SK-N-SH (cell line): ENCODE measurements at regions not wholly inside any gene's neighbourhood (a gene's known extent, or its start where the extent isn't known, plus 50 kb on each side); places are given as distances from the start of the nearest gene placed in this dataset.

Experiments used
- CTCF ChIA-PET: fragments of 300-600, 350-600 bp; formaldehyde crosslinking; extraction: SDS; loops from one replicate; lab custom pipeline; 2021; lab: Yijun Ruan, JAX
- POLR2A ChIA-PET: fragments of 350-600 bp; sonication (Branson Sonifier 250); formaldehyde crosslinking; extraction: SDS; loops from one replicate; lab custom pipeline; 2020; ENCODE audit warnings: antibody characterized with exemption, inconsistent platforms; lab: Yijun Ruan, JAX
- DNase-seq: peaks from one replicate; pipeline ENCODE4 v3.0.0; 2012
- H2AFZ ChIP-seq: fragments of 200-600 bp; sonication (generic); 2 replicates; pipeline ENCODE4 v1.8.1; 2016; ENCODE audit warnings: antibody characterized with exemption, mild to moderate bottlenecking, low read depth
- H3F3A ChIP-seq: fragments of 200-600 bp; sonication (generic); replicated peaks from 2 replicates; pipeline ENCODE3; 2016; ENCODE audit warnings: antibody characterized with exemption, mild to moderate bottlenecking; ENCODE audit not compliant: insufficient read depth
- H3K27ac ChIP-seq, 2 experiments: fragments of 200-500 bp in 1 of 2; fragments of 200-600 bp in 1 of 2; sonication (Bioruptor generic) in 1 of 2; sonication (generic), shearing (Covaris generic) in 1 of 2; 2 replicates each; pipeline versions ENCODE4 v1.5.1 to v1.6.1; 2014 to 2016; ENCODE audit warnings: low read depth in 2 of 2, inconsistent platforms in 1 of 2, low read length in 1 of 2, mild to moderate bottlenecking in 1 of 2, mixed read lengths in 1 of 2
- H3K27me3 ChIP-seq: fragments of 200-600 bp; sonication (generic), shearing (Covaris generic); 2 replicates; pipeline ENCODE4 v1.6.1; 2016; ENCODE audit warnings: mixed run types; ENCODE audit not compliant: insufficient read depth
- H3K36me3 ChIP-seq, 2 experiments: fragments of 200-500 bp in 1 of 2; fragments of 200-600 bp in 1 of 2; sonication (Bioruptor generic) in 1 of 2; sonication (generic) in 1 of 2; replicated peaks in 1 of 2; 2 replicates each; pipeline versions ENCODE3 to v1.5.1; 2014 to 2016; ENCODE audit warnings: low read length in 1 of 2, mild to moderate bottlenecking in 1 of 2; ENCODE audit not compliant: insufficient read depth in 2 of 2, control insufficient read depth in 1 of 2
- H3K4me1 ChIP-seq, 2 experiments: fragments of 200-500 bp in 1 of 2; fragments of 200-600 bp in 1 of 2; sonication (Bioruptor generic) in 1 of 2; sonication (generic), shearing (Covaris generic) in 1 of 2; 2 replicates each; pipeline versions ENCODE4 v1.5.1 to v1.6.1; 2014 to 2016; ENCODE audit warnings: low read depth in 1 of 2, low read length in 1 of 2, mixed run types in 1 of 2; ENCODE audit not compliant: insufficient read depth in 2 of 2, control insufficient read depth in 1 of 2
- H3K4me2 ChIP-seq: fragments of 200-600 bp; sonication (generic), shearing (Covaris generic); 2 replicates; pipeline ENCODE4 v1.6.1; 2017; ENCODE audit warnings: mixed run types
- H3K4me3 ChIP-seq, 2 experiments: fragments of 200-500 bp in 1 of 2; fragments of 200-600 bp in 1 of 2; sonication (Bioruptor generic) in 1 of 2; sonication (generic), shearing (Covaris generic) in 1 of 2; 2 replicates each; pipeline versions ENCODE4 v1.5.1 to v1.8.1; 2014 to 2016; ENCODE audit warnings: low read depth in 2 of 2, inconsistent platforms in 1 of 2, low read length in 1 of 2, mild to moderate bottlenecking in 1 of 2, mixed read lengths in 1 of 2, moderate library complexity in 1 of 2
- H3K79me2 ChIP-seq: fragments of 200-600 bp; sonication (generic); 2 replicates; pipeline ENCODE4 v1.8.1; 2017; ENCODE audit warnings: mild to moderate bottlenecking; ENCODE audit not compliant: insufficient read depth
- H3K9ac ChIP-seq: fragments of 200-600 bp; sonication (generic); 2 replicates; pipeline ENCODE4 v1.6.1; 2017; ENCODE audit warnings: mixed run types
- H3K9me2 ChIP-seq: fragments of 200-600 bp; sonication (generic); 2 replicates; pipeline ENCODE4 v1.6.1; 2017; ENCODE audit warnings: mixed run types
- H3K9me3 ChIP-seq: fragments of 200-600 bp; sonication (generic); 2 replicates; pipeline ENCODE4 v1.6.1; 2017; ENCODE audit warnings: mixed run types, mild to moderate bottlenecking, moderate library complexity
- H4K20me1 ChIP-seq: fragments of 200-600 bp; sonication (generic); 2 replicates; pipeline ENCODE4 v1.6.1; 2017; ENCODE audit warnings: mild to moderate bottlenecking, mixed run types; ENCODE audit not compliant: insufficient read depth
- CHD2 ChIP-seq: fragments of 150-350 bp; IDR thresholded peaks from 2 replicates; pipeline ENCODE4 v1.6.1; 2018; ENCODE audit warnings: low read length; ENCODE audit not compliant: partially characterized antibody
- ELF1 ChIP-seq: IDR thresholded peaks from 2 replicates; pipeline ENCODE4 v1.4.0; 2012
- EP300 ChIP-seq, 2 experiments: IDR thresholded peaks; 2 replicates each; pipeline versions ENCODE4 v1.4.0 to v1.6.1; 2012; ENCODE audit warnings: borderline replicate concordance in 1 of 2, low read depth in 1 of 2, low read length in 1 of 2
- EZH2phosphoT487 ChIP-seq: fragments of 200-600 bp; sonication (generic); IDR thresholded peaks from 2 replicates; pipeline ENCODE4 v1.6.1; 2017; ENCODE audit warnings: low read depth, mixed run types, mild to moderate bottlenecking, antibody characterized with exemption, moderate library complexity, borderline replicate concordance
- FOSL2 ChIP-seq: IDR thresholded peaks from 2 replicates; pipeline ENCODE4 v1.4.0; 2012; ENCODE audit warnings: low read depth, mild to moderate bottlenecking, moderate library complexity, borderline replicate concordance
- FOXM1 ChIP-seq: IDR thresholded peaks from 2 replicates; pipeline ENCODE4 v1.4.0; 2012; ENCODE audit warnings: low read depth, mild to moderate bottlenecking
- GABPA ChIP-seq: IDR thresholded peaks from 2 replicates; pipeline ENCODE4 v1.4.0; 2012; ENCODE audit warnings: low read depth, mild to moderate bottlenecking
- GATA2 ChIP-seq: sonication (generic); formaldehyde crosslinking; IDR thresholded peaks from 2 replicates; pipeline ENCODE4 v1.5.0; 2020; ENCODE audit warnings: mild to moderate bottlenecking, missing genetic modification reagents
- IRF3 ChIP-seq: fragments of 150-350 bp; IDR thresholded peaks from 2 replicates; pipeline ENCODE4 v1.6.1; 2016; ENCODE audit warnings: mild to moderate bottlenecking, low read depth, low read length
- JUND ChIP-seq: IDR thresholded peaks from 2 replicates; pipeline ENCODE4 v1.4.0; 2012
- NRF1 ChIP-seq: IDR thresholded peaks from 2 replicates; pipeline ENCODE4 v1.6.1; 2012; ENCODE audit warnings: low read depth, mild to moderate bottlenecking, low read length
- RAD21 ChIP-seq: IDR thresholded peaks from 2 replicates; pipeline ENCODE4 v1.6.1; 2012; ENCODE audit warnings: mild to moderate bottlenecking, low read length
- REST ChIP-seq: IDR thresholded peaks from 2 replicates; pipeline ENCODE4 v1.6.1; 2012; ENCODE audit warnings: mild to moderate bottlenecking, low read depth, low read length, moderate library complexity
- RXRA ChIP-seq: IDR thresholded peaks from 2 replicates; pipeline ENCODE4 v1.4.0; 2012; ENCODE audit warnings: low read depth, mild to moderate bottlenecking, borderline replicate concordance
- SIN3A ChIP-seq: IDR thresholded peaks from 2 replicates; pipeline ENCODE4 v1.6.1; 2012; ENCODE audit warnings: low read depth, mild to moderate bottlenecking, low read length, moderate library complexity, borderline replicate concordance
- SMC3 ChIP-seq: IDR thresholded peaks from 2 replicates; pipeline ENCODE4 v1.6.1; 2012; ENCODE audit warnings: low read depth, low read length, improper control_type of control experiment
- TCF12 ChIP-seq: IDR thresholded peaks from 2 replicates; pipeline ENCODE4 v1.4.0; 2012
- TEAD4 ChIP-seq: IDR thresholded peaks from 2 replicates; pipeline ENCODE4 v1.4.0; 2012; ENCODE audit warnings: mild to moderate bottlenecking, borderline replicate concordance; ENCODE audit not compliant: insufficient read depth
- YY1 ChIP-seq: IDR thresholded peaks from 2 replicates; pipeline ENCODE4 v1.4.0; 2012; ENCODE audit warnings: low read depth, mild to moderate bottlenecking
- WGBS: methylation state at CpG from one replicate; pipeline ENCODE4 v1.1.6; 2017; ENCODE audit warnings: low lambda C conversion rate; 5-methylcytosine and 5-hydroxymethylcytosine counted together
- TF ChIP-seq, protein P1 (sequence below): IDR thresholded peaks from 2 replicates; pipeline ENCODE4 v1.4.0; 2012; ENCODE audit warnings: low read depth, borderline replicate concordance
- TF ChIP-seq, protein P2 (sequence below): IDR thresholded peaks from 2 replicates; pipeline ENCODE4; 2012

GRCh38 chr1:56202186-56202585 is 377.2 kb downstream of the PLPP3 start:
- H3K9me2 ChIP-seq, result no peaks in the 10 kb centered on the region
- H3K27me3 ChIP-seq, result no peaks in the 10 kb centered on the region
- H3K36me3 ChIP-seq, result no peaks in the 10 kb centered on the region
- CTCF ChIA-PET, result interaction anchor here (2.9 kb wide), 1 partner anchor 383 kb away, joined by 9 read pairs; no protein-coding TSS in a partner anchor
- H3F3A ChIP-seq, result no peaks in the 10 kb centered on the region
- H3K9ac ChIP-seq, result no peak overlapping the region
- H3K27ac ChIP-seq, result peak overlapping the region in 1 of 2 experiments; percentile 99; a peak in 2 of 4 replicates
- POLR2A ChIA-PET, result no interaction called here
- H3K4me3 ChIP-seq, result no peak overlapping the region
- DNase-seq, result no peak
- H3K79me2 ChIP-seq, result no peaks in the 10 kb centered on the region
- H3K4me2 ChIP-seq, result no peak overlapping the region
- no peaks in the 10 kb centered on the region for H4K20me1 ChIP-seq
- H2AFZ ChIP-seq, result no peak overlapping the region
- H3K4me1 ChIP-seq, result peaks cover 0 to 26% of the 10 kb centered on the region in 2 experiments; a peak in 2 of 4 replicates
- TF ChIP-seq EZH2phosphoT487 (no peak), GABPA (no peak), SIN3A (no peak), GATA2 (no peak)
- TF ChIP-seq, all 33 proteins: peak for 0
- WGBS, result 78% methylated on average over 2 of the region's 2 CpGs
- no peaks in the 10 kb centered on the region for H3K9me3 ChIP-seq

- Histone ChIP-seq H3K4me3 (no peak overlapping the region), H3K79me2 (no peaks in the 10 kb centered on the region), H3K27ac (peak overlapping the region in 1 of 2 experiments; percentile 99; a peak in 2 of 4 replicates), H4K20me1 (no peaks in the 10 kb centered on the region), H2AFZ (no peak overlapping the region), H3K36me3 (no peaks in the 10 kb centered on the region), H3K4me2 (no peak overlapping the region), H3K9me3 (no peaks in the 10 kb centered on the region), H3F3A (no peaks in the 10 kb centered on the region), H3K9me2 (no peaks in the 10 kb centered on the region), H3K27me3 (no peaks in the 10 kb centered on the region), H3K4me1 (peaks cover 0 to 26% of the 10 kb centered on the region in 2 experiments; a peak in 2 of 4 replicates), H3K9ac (no peak overlapping the region)
- POLR2A ChIA-PET, result interaction anchor here (0.6 to 1.0 kb wide), 2 partner anchors 163 to 377 kb away, joined by 3 read pairs; no protein-coding TSS in a partner anchor
- DNase-seq, result no peak
- 25% methylated on average over 2 of the region's 2 CpGs for WGBS
- CTCF ChIA-PET, result interaction anchor here (0.6 to 2.9 kb wide), 4 partner anchors 23 to 437 kb away, joined by 3 to 9 read pairs (median 4); no protein-coding TSS in a partner anchor
- TF ChIP-seq TCF12 (no peak), CHD2 (no peak), SIN3A (no peak), FOXM1 (no peak), RXRA (no peak), IRF3 (no peak), TEAD4 (no peak), RAD21 (no peak), YY1 (no peak), NRF1 (no peak), FOSL2 (no peak), REST (no peak), EZH2phosphoT487 (no peak), JUND (no peak), SMC3 (no peak), ELF1 (no peak), EP300 (IDR thresholded peaks at IDR 0.05; ENCODE audit: borderline replicate concordance in 1 of 2, low read depth in 1 of 2, low read length in 1 of 2) (no peak)
- TF ChIP-seq, protein P1, sequence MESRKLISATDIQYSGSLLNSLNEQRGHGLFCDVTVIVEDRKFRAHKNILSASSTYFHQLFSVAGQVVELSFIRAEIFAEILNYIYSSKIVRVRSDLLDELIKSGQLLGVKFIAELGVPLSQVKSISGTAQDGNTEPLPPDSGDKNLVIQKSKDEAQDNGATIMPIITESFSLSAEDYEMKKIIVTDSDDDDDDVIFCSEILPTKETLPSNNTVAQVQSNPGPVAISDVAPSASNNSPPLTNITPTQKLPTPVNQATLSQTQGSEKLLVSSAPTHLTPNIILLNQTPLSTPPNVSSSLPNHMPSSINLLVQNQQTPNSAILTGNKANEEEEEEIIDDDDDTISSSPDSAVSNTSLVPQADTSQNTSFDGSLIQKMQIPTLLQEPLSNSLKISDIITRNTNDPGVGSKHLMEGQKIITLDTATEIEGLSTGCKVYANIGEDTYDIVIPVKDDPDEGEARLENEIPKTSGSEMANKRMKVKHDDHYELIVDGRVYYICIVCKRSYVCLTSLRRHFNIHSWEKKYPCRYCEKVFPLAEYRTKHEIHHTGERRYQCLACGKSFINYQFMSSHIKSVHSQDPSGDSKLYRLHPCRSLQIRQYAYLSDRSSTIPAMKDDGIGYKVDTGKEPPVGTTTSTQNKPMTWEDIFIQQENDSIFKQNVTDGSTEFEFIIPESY, result no peak
- TF ChIP-seq, protein P2, sequence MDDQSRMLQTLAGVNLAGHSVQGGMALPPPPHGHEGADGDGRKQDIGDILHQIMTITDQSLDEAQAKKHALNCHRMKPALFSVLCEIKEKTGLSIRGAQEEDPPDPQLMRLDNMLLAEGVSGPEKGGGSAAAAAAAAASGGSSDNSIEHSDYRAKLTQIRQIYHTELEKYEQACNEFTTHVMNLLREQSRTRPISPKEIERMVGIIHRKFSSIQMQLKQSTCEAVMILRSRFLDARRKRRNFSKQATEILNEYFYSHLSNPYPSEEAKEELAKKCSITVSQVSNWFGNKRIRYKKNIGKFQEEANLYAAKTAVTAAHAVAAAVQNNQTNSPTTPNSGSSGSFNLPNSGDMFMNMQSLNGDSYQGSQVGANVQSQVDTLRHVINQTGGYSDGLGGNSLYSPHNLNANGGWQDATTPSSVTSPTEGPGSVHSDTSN, result no peak
These were observed 378.5 kb downstream of the PLPP3 start for GRCh38 chr1:56200896-56201295.
